ENCODE measurements at regions not wholly inside any gene's neighbourhood (a gene's known extent, or its start where the extent isn't known, plus 50 kb on each side); places are given as distances from the start of the nearest gene placed in this dataset.
"Not testable (repeated sequence)": the region's sequence is repeated elsewhere in the genome, so short reads cannot be mapped to it uniquely, and the experiment has no call there.

GRCh38 chr6:112887424-112887823 is 540.3 kb downstream of the RFPL4B start:
- DNase-seq, result not testable (repeated sequence)

- DNase-seq, result no peak
Observed at GRCh38 chr6:112899541-112899940, 552.4 kb downstream of the RFPL4B start.

GRCh38 chr6:112903361-112903760 is 556.2 kb downstream of the RFPL4B start:
- DNase-seq, result no peak

GRCh38 chr6:112906726-112907125 is 559.6 kb downstream of the RFPL4B start:
- DNase-seq, result no peak

- no peak for DNase-seq
Observed at GRCh38 chr6:112909781-112910180, 562.7 kb downstream of the RFPL4B start.

GRCh38 chr6:112910256-112910655 is 563.1 kb downstream of the RFPL4B start:
- no peak for DNase-seq

- no peak for DNase-seq
Observed at GRCh38 chr6:112911959-112912358, 564.8 kb downstream of the RFPL4B start.

GRCh38 chr6:112912416-112913101 is 565.4 kb downstream of the RFPL4B start:
- DNase-seq, result no peak

- DNase-seq, result not testable (repeated sequence)
Observed at GRCh38 chr6:112919744-112920143, 572.6 kb downstream of the RFPL4B start.

GRCh38 chr6:112920994-112921393 is 573.9 kb downstream of the RFPL4B start:
- no peak for DNase-seq

GRCh38 chr6:112923940-112924587 is 576.9 kb downstream of the RFPL4B start:
- no peak for DNase-seq

- no peak for DNase-seq
Observed at GRCh38 chr6:112925702-112926101, 578.6 kb downstream of the RFPL4B start.

- no peak for DNase-seq
Observed at GRCh38 chr6:112927641-112928320, 580.7 kb downstream of the RFPL4B start.

- DNase-seq, result no peak
Observed at GRCh38 chr6:112929641-112930040, 582.5 kb downstream of the RFPL4B start.

- no peak for DNase-seq
Observed at GRCh38 chr6:112931832-112932231, 584.7 kb downstream of the RFPL4B start.

- no peak for DNase-seq
Observed at GRCh38 chr6:112933947-112934346, 586.8 kb downstream of the RFPL4B start.

GRCh38 chr6:112934433-112935327 is 587.5 kb downstream of the RFPL4B start:
- DNase-seq, result no peak

- DNase-seq, result no peak
Observed at GRCh38 chr6:112935402-112936078, 588.4 kb downstream of the RFPL4B start.

GRCh38 chr6:112936079-112936472 is 588.9 kb downstream of the RFPL4B start:
- DNase-seq, result no peak

- DNase-seq, result no peak
Observed at GRCh38 chr6:112936504-112936903, 589.4 kb downstream of the RFPL4B start.

- DNase-seq, result not testable (repeated sequence)
Observed at GRCh38 chr6:112937690-112938089, 590.6 kb downstream of the RFPL4B start.

- no peak for DNase-seq
Observed at GRCh38 chr6:112938650-112939049, 591.5 kb downstream of the RFPL4B start.
